HCT116 (cell line): ENCODE measurements at regions not wholly inside any gene's neighbourhood (a gene's known extent, or its start where the extent isn't known, plus 50 kb on each side); places are given as distances from the start of the nearest gene placed in this dataset.

ENCODE experiments used
- ATAC-seq: fragments of 200-7000 bp; cut with Tn5 transposase; 2 replicates; pipeline ENCODE4 v1.9.1; 2020; ENCODE audit warnings: mild to moderate bottlenecking, moderate library complexity
- BruUV-seq: library from RNA; stranded (reverse); fragments of 400-500 nt; replicated peaks from 2 replicates; lab custom pipeline; 2021; lab: Mats Ljungman, UMichigan
- CTCF ChIA-PET: fragments of 300-600 bp; sonication (Branson Sonifier 250); formaldehyde crosslinking; loops from one replicate; lab custom pipeline; 2021; ENCODE audit warnings: antibody characterized with exemption; lab: Charles Lee
- POLR2A ChIA-PET: fragments of 300-600, 350-600 bp; sonication (Branson Sonifier 250); formaldehyde crosslinking; loops from one replicate; lab custom pipeline; 2021; ENCODE audit warnings: antibody characterized with exemption; lab: Charles Lee
- RAD21 ChIA-PET, 2 experiments: fragments of 300-600 bp; sonication (Branson Sonifier 250); formaldehyde crosslinking; loops; one replicate each; lab custom pipeline; 2023; ENCODE audit warnings: low total read pairs in 2 of 2; ENCODE audit not compliant: uncharacterized antibody in 2 of 2, unreplicated experiment in 2 of 2, low non-redundant PET in 1 of 2; lab: Charles Lee
- DNase-seq: peaks from one replicate; pipeline ENCODE4 v3.0.0-alpha.2; 2010; ENCODE audit warnings: low read depth, low spot score
- H2AFZ ChIP-seq: fragments of 200-600 bp; shearing (Covaris generic), sonication (generic); 2 replicates; pipeline ENCODE4 v1.6.1; 2017; ENCODE audit warnings: low read depth, mixed run types, mixed read lengths, antibody characterized with exemption, low read length; ENCODE audit not compliant: poor library complexity, severe bottlenecking
- H3K27ac ChIP-seq: 2 replicates; pipeline ENCODE4 v1.5.1; 2012; ENCODE audit warnings: low read depth, low read length
- H3K27me3 ChIP-seq: fragments of 200-600 bp; sonication (generic); 2 replicates; pipeline ENCODE4 v1.6.1; 2016; ENCODE audit warnings: mixed run types, low read length, mixed read lengths; ENCODE audit not compliant: insufficient read depth
- H3K36me3 ChIP-seq, 2 experiments: fragments of 200-500 bp in 1 of 2; fragments of 200-600 bp in 1 of 2; sonication (Bioruptor generic) in 1 of 2; sonication (generic) in 1 of 2; 2 replicates each; pipeline versions ENCODE4 v1.5.1 to v1.6.1; 2014 to 2016; ENCODE audit warnings: low read length in 2 of 2, inconsistent platforms in 1 of 2, mixed read lengths in 1 of 2, mixed run types in 1 of 2; ENCODE audit not compliant: insufficient read depth in 2 of 2, control insufficient read depth in 1 of 2
- H3K4me1 ChIP-seq, 2 experiments: fragments of 200-600 bp in 1 of 2; sonication (generic) in 1 of 2; 2 replicates each; pipeline versions ENCODE4 v1.5.1 to v1.6.1; 2012 to 2017; ENCODE audit warnings: low read length in 2 of 2, inconsistent platforms in 1 of 2, mild to moderate bottlenecking in 1 of 2, mixed read lengths in 1 of 2, mixed run types in 1 of 2, moderate library complexity in 1 of 2; ENCODE audit not compliant: insufficient read depth in 2 of 2, control insufficient read depth in 1 of 2
- H3K4me2 ChIP-seq: fragments of 200-600 bp; sonication (generic); 2 replicates; pipeline ENCODE4 v1.6.1; 2017; ENCODE audit warnings: mixed run types, low read length, mixed read lengths
- H3K4me3 ChIP-seq, 2 experiments: fragments of 200-600 bp in 1 of 2; sonication (generic) in 1 of 2; replicated peaks in 1 of 2; 2 replicates each; pipeline ENCODE4 v1.5.1; 2011 to 2016; ENCODE audit warnings: low read length in 2 of 2, control low read depth in 1 of 2, low read depth in 1 of 2, mild to moderate bottlenecking in 1 of 2, mixed read lengths in 1 of 2, mixed run types in 1 of 2
- H3K79me2 ChIP-seq: fragments of 200-600 bp; sonication (generic); 2 replicates; pipeline ENCODE4 v1.6.1; 2017; ENCODE audit warnings: mild to moderate bottlenecking, mixed run types, low read length, moderate library complexity, mixed read lengths; ENCODE audit not compliant: insufficient read depth
- H3K9ac ChIP-seq: fragments of 200-600 bp; sonication (generic); 2 replicates; pipeline ENCODE4 v1.6.1; 2016; ENCODE audit warnings: low read length, mixed read lengths
- H3K9me2 ChIP-seq: fragments of 200-600 bp; sonication (generic), shearing (Covaris generic); 2 replicates; pipeline ENCODE4 v1.6.1; 2017; ENCODE audit warnings: mixed run types, mild to moderate bottlenecking, moderate library complexity; ENCODE audit not compliant: insufficient read depth
- H3K9me3 ChIP-seq, 2 experiments: fragments of 200-500 bp in 1 of 2; fragments of 200-600 bp in 1 of 2; sonication (Bioruptor generic) in 1 of 2; sonication (generic) in 1 of 2; 2 replicates each; pipeline ENCODE4 v1.6.1; 2014 to 2017; ENCODE audit warnings: low read length in 2 of 2, mixed read lengths in 2 of 2, inconsistent platforms in 1 of 2, low read depth in 1 of 2, mild to moderate bottlenecking in 1 of 2, mixed run types in 1 of 2, moderate library complexity in 1 of 2; ENCODE audit not compliant: control insufficient read depth in 1 of 2, insufficient read depth in 1 of 2
- H4K20me1 ChIP-seq: fragments of 200-600 bp; sonication (generic), shearing (Covaris generic); 2 replicates; pipeline ENCODE4 v1.6.1; 2017; ENCODE audit warnings: mixed run types, mild to moderate bottlenecking, moderate library complexity; ENCODE audit not compliant: insufficient read depth
- ATF3 ChIP-seq: IDR thresholded peaks from 2 replicates; pipeline ENCODE4 v1.6.1; 2012
- CBX3 ChIP-seq: IDR thresholded peaks from 2 replicates; pipeline ENCODE4 v1.6.1; 2012; ENCODE audit warnings: low read depth
- CEBPB ChIP-seq: IDR thresholded peaks from 2 replicates; pipeline ENCODE4 v1.6.1; 2012; ENCODE audit warnings: low read depth
- EZH2phosphoT487 ChIP-seq: fragments of 200-600 bp; IDR thresholded peaks from 2 replicates; pipeline ENCODE4 v1.6.1; 2018; ENCODE audit warnings: antibody characterized with exemption, borderline replicate concordance
- FOSL1 ChIP-seq: IDR thresholded peaks from 2 replicates; pipeline ENCODE4 v1.6.1; 2012; ENCODE audit warnings: low read depth
- JUND ChIP-seq: IDR thresholded peaks from 2 replicates; pipeline ENCODE4 v1.6.1; 2012
- POLR2AphosphoS5 ChIP-seq: IDR thresholded peaks from 2 replicates; pipeline ENCODE4 v1.6.1; 2011; ENCODE audit warnings: mild to moderate bottlenecking, low read depth, low read length, moderate library complexity
- SP1 ChIP-seq: IDR thresholded peaks from 2 replicates; pipeline ENCODE4 v1.6.1; 2012; ENCODE audit warnings: low read depth
- SRF ChIP-seq: IDR thresholded peaks from 2 replicates; pipeline ENCODE4 v1.6.1; 2012; ENCODE audit warnings: low read depth
- TCF7L2 ChIP-seq: IDR thresholded peaks from 2 replicates; pipeline ENCODE4 v1.7.0; 2011; ENCODE audit warnings: borderline replicate concordance, inconsistent platforms; ENCODE audit not compliant: insufficient read depth, insufficient read length; ENCODE audit errors: extremely low read depth
- YY1 ChIP-seq: IDR thresholded peaks from 2 replicates; pipeline ENCODE4 v1.6.1; 2011; ENCODE audit warnings: low read length, low read depth, moderate library complexity, mild to moderate bottlenecking; ENCODE audit not compliant: insufficient replicate concordance; ENCODE audit errors: extremely low read depth
- ZBTB33 ChIP-seq: IDR thresholded peaks from 2 replicates; pipeline ENCODE4 v1.6.1; 2011; ENCODE audit warnings: mild to moderate bottlenecking, low read length, moderate library complexity; ENCODE audit not compliant: insufficient replicate concordance; ENCODE audit errors: extremely low read depth
- ZNF274 ChIP-seq: fragments of 200-500 bp; sonication (Bioruptor generic); IDR thresholded peaks from 2 replicates; pipeline ENCODE4 v1.6.1; 2014; ENCODE audit warnings: mild to moderate bottlenecking, low read depth, low read length, inconsistent platforms
- intact Hi-C: fragments of 100-400 bp; cut with micrococcal nuclease; formaldehyde crosslinking; loops from 2 replicates; pipeline ENCODE4 v1.10.0; 2022

- intact Hi-C loops = no loop called here
- Histone ChIP-seq H3K27me3 (no peaks in the 10 kb centered on the region), H3K9me3 (no peaks in the 10 kb centered on the region), H3K9me2 (no peaks in the 10 kb centered on the region), H4K20me1 (no peaks in the 10 kb centered on the region), H3K36me3 (no peaks in the 10 kb centered on the region), H2AFZ (no peak overlapping the region), H3K79me2 (no peaks in the 10 kb centered on the region), H3K9ac (no peak overlapping the region), H3K27ac (no peak overlapping the region), H3K4me1 (no peaks in the 10 kb centered on the region), H3K4me3 (no peak overlapping the region), H3K4me2 (no peak overlapping the region)
- BruUV-seq = no TSS peak
- ATAC-seq (no peak), DNase-seq (no peak)
- ChIA-PET POLR2A (no interaction called here), CTCF (interaction anchor here (1.4 kb wide), 1 partner anchor 13 kb away, joined by 3 read pairs; no protein-coding TSS in a partner anchor), RAD21 (no interaction called here)
- TF ChIP-seq ZNF274 (no peak), POLR2AphosphoS5 (no peak), ZBTB33 (no peak), SRF (no peak), TCF7L2 (no peak), EZH2phosphoT487 (no peak), SP1 (no peak), CBX3 (no peak), FOSL1 (no peak), CEBPB (no peak), ATF3 (no peak), YY1 (no peak), JUND (no peak)
These were observed 117.3 kb downstream of the IRX5 start for GRCh38 chr16:55047903-55048497.
